ENCODE measurements at regions not wholly inside any gene's neighbourhood (a gene's known extent, or its start where the extent isn't known, plus 50 kb on each side); places are given as distances from the start of the nearest gene placed in this dataset.
A peak's percentile ranks its signal among the peaks of the same experiment; 100 is the strongest.

GRCh38 chr13:65112123-65112522, 2118.0 kb downstream of the PCDH9 start:
- intact Hi-C loops (cut with micrococcal nuclease) (loop anchor here (10.0 kb wide), 1 partner anchor 523 kb away; no protein-coding TSS in a partner anchor), in situ Hi-C loops (cut with MboI; ENCODE audit: low sequenced_read_pairs) (no loop called here), dilution Hi-C loops (cut with HindIII; ENCODE audit: low sequenced_read_pairs, unreplicated experiment) (no loop called here)
- Histone ChIP-seq H3K14ac (replicated peaks; ENCODE audit: low read depth, low read length) (no peak overlapping the region), H2BK20ac (ENCODE audit: low read depth, low read length) (peak overlapping the region; percentile 77), H3K4me2 (ENCODE audit: low read depth, low read length) (peak overlapping the region; percentile 75; the same call in 1 of the 2 replicates), H4K5ac (ENCODE audit: low read depth, low read length) (no peak overlapping the region; the same call in 1 of the 2 replicates), H4K20me1 (ENCODE audit: insufficient read depth, low read length) (no peaks in the 10 kb centered on the region), H2BK5ac (ENCODE audit: low read depth, low read length, poor library complexity, severe bottlenecking) (peak overlapping the region; percentile 20), H3K27me3 (ENCODE audit: control insufficient read depth, insufficient read depth, low read length) (no peaks in the 10 kb centered on the region), H3K4ac (ENCODE audit: low read depth, low read length) (peak overlapping the region; percentile 69), H3K56ac (ENCODE audit: extremely low read depth, insufficient read depth, low read length) (peak overlapping the region; percentile 28; the same call in 1 of the 2 replicates), H4K8ac (ENCODE audit: low read depth in 2 of 2, low read length in 2 of 2) (peak overlapping the region in 1 of 2 experiments; percentile 75; a peak in 2 of 4 replicates), H3K4me3 (ENCODE audit: insufficient read depth, low read depth, low read length) (no peak overlapping the region), H2AK5ac (ENCODE audit: low read depth, low read length) (no peak overlapping the region), H3K9me3 (ENCODE audit: control insufficient read depth, insufficient read depth, low read length) (no peaks in the 10 kb centered on the region), H3K18ac (ENCODE audit: low read depth, low read length) (peak overlapping the region; percentile 24; the same call in 1 of the 2 replicates), H3K9me1 (ENCODE audit: insufficient read depth, low read length) (no peaks in the 10 kb centered on the region), H3K79me1 (ENCODE audit: low read depth in 1 of 2, low read length in 2 of 2) (no peaks in the 10 kb centered on the region), H3K9ac (ENCODE audit: low read depth, low read length) (no peak overlapping the region), H2AFZ (replicated peaks; ENCODE audit: low read length, poor library complexity) (no peak overlapping the region), H4K91ac (ENCODE audit: insufficient read depth, low read depth, low read length) (peak overlapping the region; percentile 47; the same call in 1 of the 2 replicates), H3K36me3 (ENCODE audit: control insufficient read depth, insufficient read depth, low read length) (no peaks in the 10 kb centered on the region), H3K4me1 (ENCODE audit: control insufficient read depth, insufficient read depth, low read length) (peaks cover 2% of the 10 kb centered on the region; the same call in 1 of the 2 replicates), H3K23ac (ENCODE audit: low read depth, low read length) (peak overlapping the region; percentile 53), H2BK120ac (ENCODE audit: low read depth, low read length) (peak overlapping the region; percentile 71), H2BK15ac (ENCODE audit: low read depth, low read length) (0 out of 3 replicates have a peak overlapping the region, but pooled peaks have one; percentile 36), H3K27ac (ENCODE audit: insufficient read depth, low read length) (no peak overlapping the region), H2AK9ac (replicated peaks; ENCODE audit: low read depth, low read length, poor library complexity) (no peak overlapping the region)
- POLR2A ChIA-PET (ENCODE audit: unreplicated experiment): interaction anchor here (0.6 kb wide), 1 partner anchor 527 kb away, joined by 6 read pairs; no protein-coding TSS in a partner anchor
- BruUV-seq (replicated peaks): no TSS peak
- TF ChIP-seq BHLHE40 (IDR thresholded peaks at IDR 0.05; ENCODE audit: low read depth, low read length) (no peak), RFX5 (IDR thresholded peaks at IDR 0.05; ENCODE audit: low read depth, low read length) (no peak), POLR2A (IDR thresholded peaks at IDR 0.05; ENCODE audit: low read depth, low read length) (no peak), RCOR1 (IDR thresholded peaks at IDR 0.05; ENCODE audit: insufficient replicate concordance, low read length) (no peak), MXI1 (IDR thresholded peaks at IDR 0.05; ENCODE audit: borderline replicate concordance, low read depth, low read length) (no peak), MAFK (IDR thresholded peaks at IDR 0.05; ENCODE audit: low read depth, low read length) (no peak), SMC3 (IDR thresholded peaks at IDR 0.05; ENCODE audit: low read depth, low read length) (no peak), RAD21 (IDR thresholded peaks at IDR 0.05; ENCODE audit: low read length) (no peak), MAZ (IDR thresholded peaks at IDR 0.05; ENCODE audit: borderline replicate concordance, low read depth, low read length) (no peak)
- TF ChIP-seq, protein P1, sequence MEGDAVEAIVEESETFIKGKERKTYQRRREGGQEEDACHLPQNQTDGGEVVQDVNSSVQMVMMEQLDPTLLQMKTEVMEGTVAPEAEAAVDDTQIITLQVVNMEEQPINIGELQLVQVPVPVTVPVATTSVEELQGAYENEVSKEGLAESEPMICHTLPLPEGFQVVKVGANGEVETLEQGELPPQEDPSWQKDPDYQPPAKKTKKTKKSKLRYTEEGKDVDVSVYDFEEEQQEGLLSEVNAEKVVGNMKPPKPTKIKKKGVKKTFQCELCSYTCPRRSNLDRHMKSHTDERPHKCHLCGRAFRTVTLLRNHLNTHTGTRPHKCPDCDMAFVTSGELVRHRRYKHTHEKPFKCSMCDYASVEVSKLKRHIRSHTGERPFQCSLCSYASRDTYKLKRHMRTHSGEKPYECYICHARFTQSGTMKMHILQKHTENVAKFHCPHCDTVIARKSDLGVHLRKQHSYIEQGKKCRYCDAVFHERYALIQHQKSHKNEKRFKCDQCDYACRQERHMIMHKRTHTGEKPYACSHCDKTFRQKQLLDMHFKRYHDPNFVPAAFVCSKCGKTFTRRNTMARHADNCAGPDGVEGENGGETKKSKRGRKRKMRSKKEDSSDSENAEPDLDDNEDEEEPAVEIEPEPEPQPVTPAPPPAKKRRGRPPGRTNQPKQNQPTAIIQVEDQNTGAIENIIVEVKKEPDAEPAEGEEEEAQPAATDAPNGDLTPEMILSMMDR (conservative IDR thresholded peaks at IDR 0.05; ENCODE audit: low read depth, low read length): no peak
- TF ChIP-seq, protein P2, sequence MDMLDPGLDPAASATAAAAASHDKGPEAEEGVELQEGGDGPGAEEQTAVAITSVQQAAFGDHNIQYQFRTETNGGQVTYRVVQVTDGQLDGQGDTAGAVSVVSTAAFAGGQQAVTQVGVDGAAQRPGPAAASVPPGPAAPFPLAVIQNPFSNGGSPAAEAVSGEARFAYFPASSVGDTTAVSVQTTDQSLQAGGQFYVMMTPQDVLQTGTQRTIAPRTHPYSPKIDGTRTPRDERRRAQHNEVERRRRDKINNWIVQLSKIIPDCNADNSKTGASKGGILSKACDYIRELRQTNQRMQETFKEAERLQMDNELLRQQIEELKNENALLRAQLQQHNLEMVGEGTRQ (IDR thresholded peaks at IDR 0.05; ENCODE audit: low read depth, low read length): no peak
- WGBS, 2 experiments (ENCODE audit: extremely low coverage in 2 of 2, insufficient read length in 1 of 2): no CpG with 5 or more reads among the region's 1 CpG
- peak; percentile 2 for DNase-seq
- peak; percentile 59 for ATAC-seq (ENCODE audit: low read depth)
- CTCF ChIA-PET: interaction anchor here (0.5 kb wide), 1 partner anchor 24 kb away, joined by 3 read pairs; no protein-coding TSS in a partner anchor
